Muscle of arm (tissue), 1 donor: ENCODE measurements at regions not wholly inside any gene's neighbourhood (a gene's known extent, or its start where the extent isn't known, plus 50 kb on each side); places are given as distances from the start of the nearest gene placed in this dataset.

ENCODE experiments used
- DNase-seq: peaks from one replicate; pipeline ENCODE4 v3.0.0-alpha.2; 2013

DNA sequence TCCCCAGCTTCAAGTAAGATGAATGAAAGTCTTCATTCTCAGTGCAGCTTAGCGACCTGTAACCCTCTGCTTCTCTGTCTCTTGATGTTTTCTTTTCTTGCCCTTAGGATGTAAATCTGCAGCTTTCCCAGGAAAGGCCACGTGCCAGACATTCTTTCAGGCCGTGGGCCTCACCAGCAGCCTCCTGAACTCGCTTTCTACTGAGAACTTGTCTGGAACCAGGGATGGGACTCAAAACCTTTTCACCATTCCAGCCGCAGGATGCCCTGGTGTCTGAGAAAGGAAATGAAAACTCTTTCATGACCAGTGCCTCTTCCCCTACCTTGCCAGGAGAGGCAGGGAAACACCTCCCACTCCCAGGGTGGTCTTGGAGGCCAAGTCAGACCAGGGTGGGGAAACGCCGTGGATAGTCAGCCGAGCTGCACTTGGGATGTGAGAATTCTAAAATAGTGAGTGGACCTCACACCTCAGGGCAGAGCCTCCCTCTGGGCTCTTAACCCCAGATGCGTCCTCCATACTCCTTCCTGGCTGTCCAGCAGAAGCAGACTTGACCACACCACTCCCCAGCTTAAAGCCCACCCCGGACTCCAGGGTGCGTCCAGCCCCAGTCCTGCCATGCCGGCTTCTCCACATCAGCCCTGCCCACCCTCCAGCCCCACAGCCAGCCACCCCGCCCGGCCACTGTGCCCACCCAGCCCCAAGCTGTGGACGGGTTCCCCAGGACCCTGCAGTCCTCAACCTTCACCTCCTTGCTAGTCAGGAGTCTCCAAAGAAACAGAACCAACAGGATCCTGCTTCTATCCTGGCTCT lies 115.5 kb downstream of the TWIST2 start:
- no peak for DNase-seq

DNA sequence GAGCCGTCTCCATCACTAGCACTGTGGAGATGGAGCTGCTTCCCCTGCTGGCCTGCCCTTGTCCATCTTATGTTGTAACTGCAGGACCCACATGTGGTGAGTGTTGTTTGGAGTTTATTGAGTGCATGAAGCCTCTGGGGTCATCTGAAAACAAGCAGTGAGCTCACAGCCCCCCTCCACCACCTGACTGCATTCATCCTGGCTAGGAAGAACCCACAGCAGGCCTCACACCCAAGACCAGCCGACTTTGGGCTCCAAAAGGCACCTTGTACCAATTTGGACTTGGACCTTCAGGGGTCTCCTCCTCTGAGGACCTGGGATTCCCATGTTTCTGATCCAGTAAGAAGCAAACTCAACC lies 116.1 kb downstream of the TWIST2 start:
- no peak for DNase-seq

DNA sequence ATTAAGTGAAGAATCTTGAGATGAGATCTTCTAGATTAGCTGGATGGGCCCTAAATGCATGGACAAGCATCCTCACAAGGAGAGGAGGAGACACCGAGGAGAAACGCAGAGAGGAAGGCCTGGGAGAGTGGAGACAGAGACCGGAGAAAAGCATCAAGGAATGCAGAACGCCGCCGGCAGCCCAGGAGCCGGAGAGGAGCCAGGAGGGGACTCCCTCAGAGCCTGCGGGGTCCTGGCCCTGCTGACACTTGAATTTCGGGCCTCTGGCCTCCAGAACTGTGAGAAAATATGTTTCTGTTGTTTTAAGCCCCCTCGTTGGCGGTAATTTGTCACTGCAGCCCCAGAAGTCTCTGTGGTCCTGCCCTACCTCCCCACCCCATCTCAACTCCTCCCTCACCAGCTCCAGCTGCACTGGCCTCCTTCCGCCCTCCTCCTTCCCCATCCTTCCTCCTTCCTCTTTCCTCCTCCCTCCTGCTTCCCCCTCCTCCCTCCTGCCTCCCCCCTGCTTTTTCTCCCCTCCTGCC lies 116.7 kb downstream of the TWIST2 start:
- no peak for DNase-seq

DNA sequence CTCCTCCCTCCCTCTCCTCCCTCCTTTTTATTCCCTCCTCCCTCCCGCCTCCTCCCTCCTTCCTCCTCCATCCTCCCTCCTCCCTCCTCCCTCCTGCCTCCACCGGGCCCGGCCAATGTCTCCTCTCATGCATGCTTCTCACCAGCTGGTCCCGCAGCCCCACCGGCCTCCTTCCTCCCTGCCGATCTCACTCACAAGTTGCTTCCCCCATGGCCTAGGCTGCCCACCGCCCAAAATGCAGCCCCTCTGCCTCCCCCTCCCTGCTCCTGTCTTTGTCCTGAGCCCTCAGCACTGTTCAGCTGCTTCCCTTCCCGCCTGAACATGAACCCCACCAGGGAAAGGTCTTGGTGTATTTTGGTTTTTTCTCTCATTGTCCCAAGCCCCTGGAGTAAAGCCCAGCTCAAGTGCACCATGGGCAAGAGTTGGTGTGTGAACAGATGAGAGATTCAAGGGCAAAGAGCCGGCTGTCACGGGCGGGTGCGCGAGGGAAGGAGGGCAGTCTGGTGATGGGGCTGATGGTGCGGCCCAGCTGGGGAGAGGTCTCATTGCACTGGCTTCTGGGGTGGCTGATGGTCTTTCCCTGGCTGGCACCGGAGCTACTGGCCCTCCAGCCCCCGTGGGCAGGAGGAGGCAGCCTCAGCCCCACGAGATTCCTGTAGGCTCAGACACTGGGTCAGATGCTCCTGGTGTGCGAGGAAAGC lies 117.6 kb downstream of the TWIST2 start:
- no peak for DNase-seq

DNA sequence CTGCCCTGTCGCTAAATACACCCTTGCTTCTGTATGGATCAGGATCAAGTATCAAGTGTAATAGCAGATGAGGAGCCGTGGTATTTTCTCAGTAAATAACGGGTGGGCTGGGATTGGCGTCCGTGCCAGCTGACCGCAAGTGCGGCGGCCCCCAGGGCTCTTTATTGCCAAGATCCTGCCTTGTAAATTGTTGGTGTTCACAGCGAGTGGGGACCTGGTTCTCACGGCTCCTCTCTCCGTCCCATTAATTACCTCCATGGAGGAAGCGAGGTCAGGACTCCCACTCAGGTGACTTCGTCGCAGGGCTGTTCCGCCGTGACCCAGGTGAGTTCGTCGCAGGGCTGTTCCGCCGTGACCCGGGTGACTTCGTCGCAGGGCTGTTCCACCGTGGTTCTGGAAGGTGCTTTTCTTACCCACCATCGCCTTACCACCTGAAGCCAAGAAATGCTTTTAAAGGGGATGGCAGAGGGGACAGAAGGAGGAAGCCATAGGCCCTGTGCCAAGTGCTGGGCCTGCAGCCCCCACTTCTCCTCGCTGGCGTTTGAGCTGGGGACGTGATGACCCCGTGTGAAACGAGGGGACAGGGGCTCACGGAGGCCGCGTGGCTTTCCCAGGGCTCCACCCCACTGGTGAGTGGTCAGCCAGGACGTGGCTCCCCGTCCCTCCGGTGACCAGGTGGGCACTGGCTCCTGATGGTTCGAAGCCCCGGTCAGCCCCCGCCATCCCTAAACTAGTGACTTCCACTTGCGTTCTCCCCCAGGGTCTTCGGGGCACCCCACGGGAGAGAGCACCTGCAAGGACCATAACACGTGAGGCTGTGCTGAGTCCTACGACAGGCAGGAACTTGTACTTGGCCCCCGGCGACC lies 118.4 kb downstream of the TWIST2 start:
- no peak for DNase-seq

DNA sequence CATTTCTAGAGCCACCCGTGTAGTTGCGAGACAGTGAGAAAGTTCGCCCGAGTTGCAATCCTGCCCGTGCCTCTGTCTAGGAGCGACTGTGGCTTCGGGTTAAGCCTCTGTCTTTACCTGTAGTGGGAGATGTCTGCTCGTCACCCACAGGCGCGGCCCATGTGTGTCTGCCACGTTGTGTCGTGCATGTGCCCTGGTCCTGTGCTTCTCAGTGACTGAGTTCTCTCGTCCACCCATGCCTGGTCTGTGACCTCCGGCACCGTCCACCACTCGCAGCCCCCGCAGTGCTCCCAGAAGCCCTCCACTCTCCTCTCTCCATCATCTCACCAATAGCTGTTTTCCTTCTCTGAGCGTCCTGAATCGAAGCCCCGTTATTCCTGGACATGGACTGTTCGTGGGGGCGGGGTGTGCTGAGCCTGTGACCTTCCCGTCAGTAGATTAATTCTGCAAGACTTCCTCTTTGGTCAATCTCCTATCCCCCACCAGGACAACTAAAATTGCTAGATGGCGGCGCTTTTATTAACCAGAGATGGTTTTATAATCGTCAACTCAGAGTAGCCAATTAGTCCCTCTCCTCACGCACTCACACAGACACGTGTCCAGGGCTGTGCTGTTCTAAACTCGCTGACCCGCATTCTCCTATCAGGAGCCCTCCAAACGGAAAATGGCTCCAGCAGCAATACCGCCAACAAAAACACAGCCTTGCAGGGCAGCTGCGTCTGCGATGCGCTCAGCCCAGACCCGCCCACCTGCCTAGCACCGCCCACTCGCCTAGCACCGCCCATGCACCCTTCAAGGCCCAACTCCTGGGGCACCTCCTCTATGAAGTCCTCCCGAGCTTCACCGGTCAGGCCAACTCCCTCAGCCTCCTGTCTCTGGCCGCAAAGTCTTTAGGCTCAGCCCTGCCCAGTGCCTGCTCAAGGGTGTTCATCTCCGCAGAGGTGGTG lies 119.4 kb downstream of the TWIST2 start:
- no peak for DNase-seq

DNA sequence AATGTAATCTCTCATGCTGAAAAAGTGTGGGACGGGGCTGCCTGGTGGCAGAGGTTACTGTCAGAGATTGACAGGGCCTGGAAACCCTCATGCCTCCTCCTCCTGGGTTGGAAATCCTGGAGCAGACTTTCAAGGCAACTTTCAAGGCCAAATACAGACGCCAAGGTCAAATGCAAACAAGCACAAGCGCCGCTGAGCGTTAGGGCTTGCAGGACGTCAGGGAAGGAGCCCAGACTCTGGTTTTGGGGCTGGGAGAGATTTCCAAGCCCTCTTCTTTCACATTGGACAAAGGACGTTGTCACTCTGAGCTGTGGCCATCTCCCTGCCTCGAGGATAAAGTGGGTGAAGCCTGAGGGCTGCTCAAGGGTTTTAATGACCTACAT lies 120.1 kb downstream of the TWIST2 start:
- DNase-seq = no peak

DNA sequence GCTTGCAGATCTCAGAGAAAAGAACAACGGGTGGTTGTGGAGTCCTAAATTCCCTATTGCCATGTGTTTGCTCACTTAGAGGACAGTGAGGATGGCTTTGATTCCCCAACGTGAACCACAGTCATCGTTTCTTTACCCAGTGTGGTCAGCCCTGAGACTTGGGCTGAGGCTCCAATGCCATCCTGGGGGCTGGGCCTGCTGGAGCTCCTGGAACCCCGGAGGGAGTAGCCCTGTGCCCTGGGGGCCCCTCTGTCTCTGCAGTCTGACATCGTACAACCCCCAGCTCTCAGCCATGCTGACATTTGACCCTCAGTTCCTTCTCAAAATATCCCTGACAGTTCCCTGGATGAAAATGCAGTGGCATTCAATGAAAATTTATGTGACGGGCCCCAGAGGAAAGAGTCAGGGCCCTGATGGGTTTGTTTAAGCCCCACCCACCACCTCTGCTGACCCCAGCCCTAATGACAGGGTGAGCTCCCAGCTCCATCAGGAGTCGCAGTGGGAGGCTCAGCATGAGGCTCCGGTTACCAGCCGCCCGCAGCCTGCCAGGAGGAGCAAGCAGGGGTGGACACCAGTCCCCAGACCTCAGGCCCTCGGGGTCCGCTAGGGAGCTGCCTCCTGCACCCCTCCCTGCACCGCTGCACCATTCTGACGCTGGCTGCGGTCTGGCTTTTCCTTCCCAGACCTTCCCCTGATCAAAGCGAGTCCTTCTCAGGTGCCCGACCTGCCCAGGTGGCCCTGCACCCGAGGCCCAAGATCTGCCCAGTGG lies 120.9 kb downstream of the TWIST2 start:
- no peak for DNase-seq

DNA sequence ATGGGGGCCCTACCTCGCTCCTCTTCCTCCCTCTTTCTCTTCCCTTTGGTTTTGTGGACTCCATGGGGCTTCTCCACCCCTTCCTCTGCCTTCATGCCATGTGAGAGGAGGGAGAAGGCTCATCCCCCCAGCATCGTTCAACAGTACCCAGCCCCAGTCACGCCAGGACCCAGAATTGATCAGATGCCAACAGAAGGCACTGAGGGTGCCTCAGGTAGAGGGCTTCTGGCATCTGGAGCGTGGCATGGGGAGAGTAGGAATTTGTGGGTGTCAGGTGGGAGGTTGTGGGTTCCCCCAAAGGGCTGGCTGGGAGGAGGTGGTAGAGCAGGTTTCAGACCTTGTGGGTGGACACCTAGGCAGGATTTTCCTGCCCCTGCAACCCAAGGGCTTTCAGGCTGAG lies 122.0 kb downstream of the TWIST2 start:
- DNase-seq = no peak

DNA sequence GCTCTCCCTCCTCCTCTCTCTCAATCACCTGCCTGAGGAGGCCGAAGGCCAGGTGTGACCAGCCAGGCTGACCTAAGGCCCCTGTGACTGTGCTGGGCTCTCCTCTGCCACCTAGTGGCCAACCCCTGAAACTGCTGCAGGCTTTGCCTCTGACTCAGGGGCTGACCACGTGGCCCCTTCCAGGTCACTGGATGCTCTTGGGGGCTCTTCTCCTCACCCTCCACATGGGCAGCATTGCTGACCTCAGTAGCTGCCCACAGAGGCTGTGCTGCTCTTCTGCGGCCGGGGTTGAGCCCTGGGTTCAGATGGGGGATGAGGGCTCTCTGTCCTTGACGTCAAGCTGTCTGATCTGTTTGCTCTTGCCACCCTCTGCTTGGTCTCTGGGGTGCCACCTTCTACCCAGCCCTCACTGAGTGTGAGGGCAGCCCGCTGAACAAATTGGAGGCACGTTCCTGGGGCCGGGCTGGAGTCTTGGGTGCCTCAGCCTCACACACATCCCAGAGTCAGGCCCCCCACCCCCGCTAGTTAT lies 122.7 kb downstream of the TWIST2 start:
- DNase-seq = peak; percentile 60

DNA sequence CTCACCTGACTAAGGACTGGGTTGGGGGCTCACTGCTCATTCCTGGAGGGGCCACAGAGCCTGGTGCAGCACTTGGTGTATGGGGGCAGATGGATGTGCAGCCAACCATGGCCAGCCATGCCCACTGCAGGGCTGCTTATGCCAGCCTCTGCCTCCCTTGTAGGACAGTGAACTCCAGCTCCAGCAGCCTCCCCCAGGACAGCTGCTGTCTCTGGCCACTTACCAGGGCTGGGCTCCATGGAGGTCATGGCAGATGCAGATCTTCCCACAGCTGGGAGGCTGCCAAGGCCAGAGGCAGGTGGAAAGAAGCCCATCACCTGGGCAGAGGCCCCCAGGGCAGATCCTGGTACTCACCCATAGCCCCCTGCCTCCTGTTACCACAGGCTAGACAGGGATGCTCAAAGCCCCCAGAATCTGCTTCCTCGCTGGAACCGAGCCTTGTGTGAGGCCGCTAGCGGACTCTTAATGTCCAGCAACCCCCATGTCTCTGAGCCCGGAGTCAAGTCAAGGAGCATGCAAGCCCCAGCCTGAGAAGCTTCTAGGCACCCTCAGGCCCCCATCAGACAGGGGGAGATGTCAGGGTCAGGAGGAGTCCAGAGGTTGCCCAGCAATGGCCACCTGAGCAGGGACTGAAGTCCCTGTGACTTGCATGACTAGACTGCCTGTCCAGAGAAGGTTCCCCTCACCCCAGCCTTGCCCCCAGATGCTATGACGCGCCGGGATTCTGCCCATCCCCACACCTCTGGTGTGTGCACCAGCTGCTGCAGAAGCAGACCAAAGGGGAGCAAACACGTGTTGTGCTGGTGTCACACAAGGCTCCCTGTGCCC lies 123.6 kb downstream of the TWIST2 start:
- no peak for DNase-seq

DNA sequence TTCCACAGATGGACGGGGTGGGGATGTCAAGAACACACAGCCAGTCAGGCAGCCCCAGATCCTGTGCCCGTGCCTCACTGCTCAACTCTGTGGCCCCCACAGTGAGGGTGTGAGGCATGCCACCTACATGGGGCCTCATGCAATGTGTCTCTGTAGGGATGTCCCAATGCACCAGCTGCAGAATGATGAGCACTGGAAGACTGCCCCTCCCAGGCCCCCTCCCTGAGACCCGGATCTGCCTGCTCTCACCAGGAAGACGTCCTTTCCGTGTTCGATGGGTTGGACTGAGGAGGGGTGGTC lies 124.2 kb downstream of the TWIST2 start:
- DNase-seq = no peak

DNA sequence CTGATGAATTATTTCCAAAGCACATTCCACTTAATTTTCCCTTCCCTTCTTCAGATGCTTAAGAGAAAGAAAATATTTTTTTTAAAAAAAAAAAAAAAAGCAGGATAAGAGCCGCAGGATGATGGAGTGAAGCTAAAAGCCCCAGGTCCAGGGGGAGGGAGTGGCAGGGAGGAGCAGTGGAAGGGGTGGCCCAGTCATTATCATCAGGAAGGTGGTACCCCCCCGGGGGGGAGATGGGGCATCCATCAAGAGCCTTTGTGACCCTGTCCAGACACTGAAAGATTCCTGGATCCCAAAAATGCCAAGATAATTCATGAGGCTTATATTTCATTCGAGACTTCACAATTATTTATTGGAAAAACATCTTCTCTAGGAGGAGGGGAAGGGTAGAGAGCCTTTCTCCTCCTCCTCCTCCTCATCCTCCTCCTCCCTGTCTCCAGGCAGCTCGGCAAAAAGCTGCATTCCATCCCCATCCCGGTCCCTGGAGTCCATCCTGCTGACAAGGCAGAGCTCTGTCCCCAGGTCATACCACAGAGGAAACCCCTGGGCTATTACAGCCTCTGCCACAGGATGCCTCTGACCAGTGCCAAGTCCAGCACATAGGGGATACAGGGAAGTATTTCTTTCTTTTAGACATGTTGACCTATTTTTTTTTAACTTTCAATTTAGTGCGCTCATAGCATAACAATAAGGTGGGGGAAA lies 125.3 kb downstream of the TWIST2 start:
- DNase-seq = no peak

DNA sequence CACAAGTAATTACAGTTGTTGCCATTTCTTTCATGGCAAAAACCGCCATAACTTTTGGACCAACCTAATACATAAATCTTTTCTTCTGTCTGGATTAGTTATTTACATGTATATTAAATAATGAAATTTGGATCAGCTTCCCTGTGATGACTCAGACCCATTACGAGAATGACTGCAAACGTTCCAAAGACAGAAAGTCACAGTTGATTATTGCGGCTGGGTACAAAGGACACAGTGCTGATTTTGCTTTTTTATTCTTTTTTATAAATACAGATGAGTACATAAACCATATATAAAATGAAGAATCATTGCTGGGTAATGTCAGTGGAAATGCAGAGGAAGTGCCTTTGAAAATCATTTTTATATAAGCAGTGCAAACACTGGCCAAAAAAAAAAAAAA lies 126.2 kb downstream of the TWIST2 start:
- DNase-seq = no peak

DNA sequence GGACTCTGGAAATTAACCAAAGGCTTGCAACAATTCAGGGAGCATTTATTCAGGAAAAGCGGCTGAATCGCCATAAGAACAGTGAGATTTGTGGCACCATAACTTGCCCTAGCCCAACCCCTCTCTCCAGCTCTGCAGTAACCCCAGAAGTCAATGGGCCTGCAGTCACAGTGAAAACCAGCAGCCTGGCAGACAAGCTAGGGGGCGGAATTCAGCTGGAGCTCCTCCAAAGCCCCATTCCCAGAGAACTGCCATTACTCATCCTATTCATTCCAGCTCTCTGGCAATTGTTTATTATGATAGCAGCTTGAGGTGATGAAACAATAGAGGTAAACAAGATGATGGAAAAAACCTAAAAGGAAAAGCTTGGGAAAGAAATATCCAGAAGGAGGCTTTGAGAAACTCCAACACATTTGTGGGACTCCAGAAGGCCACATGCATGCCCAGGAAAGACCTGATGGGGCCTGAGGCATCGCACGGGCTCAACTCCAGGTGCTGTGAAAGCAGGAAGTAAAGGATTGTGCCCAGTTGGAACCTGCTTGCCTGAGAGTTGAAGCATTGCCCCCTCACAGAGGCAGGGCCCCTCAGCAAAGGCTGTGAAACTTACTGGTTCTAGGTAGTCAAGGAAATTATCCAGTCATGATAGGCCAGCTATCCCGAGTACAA lies 126.7 kb downstream of the TWIST2 start:
- DNase-seq = no peak

DNA sequence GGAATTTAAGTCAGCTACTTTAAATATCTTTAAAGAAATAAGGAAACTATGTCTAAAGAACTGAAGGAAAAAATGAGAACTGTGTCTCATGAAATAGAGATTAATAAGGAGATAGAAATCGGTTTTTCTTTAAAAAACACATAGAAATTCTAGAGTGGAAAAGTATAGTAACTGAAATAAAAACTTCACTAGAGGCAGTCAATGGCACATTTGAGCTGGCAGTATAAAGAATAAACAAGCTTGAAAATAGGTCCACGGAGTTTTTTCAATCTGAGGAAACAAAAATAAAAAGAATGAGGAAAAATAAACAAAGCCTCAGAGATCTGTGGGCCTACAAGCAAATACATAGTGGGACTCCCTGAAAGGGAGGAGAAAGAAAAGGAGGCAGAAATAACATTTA lies 127.5 kb downstream of the TWIST2 start:
- DNase-seq = no peak

DNA sequence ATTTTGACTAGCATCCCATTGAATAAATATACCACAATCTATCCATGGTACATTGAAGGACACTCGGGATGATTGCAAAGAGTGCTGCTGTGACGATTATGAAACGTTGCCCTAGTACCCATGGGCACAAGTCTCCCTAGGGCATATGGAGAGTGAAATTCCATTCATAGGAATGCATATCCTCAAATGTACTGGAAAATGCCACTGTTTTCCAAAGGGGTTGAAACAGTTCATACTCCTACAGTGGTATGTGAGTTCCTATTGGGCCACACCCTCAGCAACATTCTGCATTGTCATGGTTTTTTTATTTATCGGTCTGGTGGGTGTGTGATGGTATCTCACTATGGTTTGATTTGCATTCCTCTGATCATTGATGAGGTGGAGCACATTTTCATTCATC lies 130.6 kb downstream of the TWIST2 start:
- no peak for DNase-seq

DNA sequence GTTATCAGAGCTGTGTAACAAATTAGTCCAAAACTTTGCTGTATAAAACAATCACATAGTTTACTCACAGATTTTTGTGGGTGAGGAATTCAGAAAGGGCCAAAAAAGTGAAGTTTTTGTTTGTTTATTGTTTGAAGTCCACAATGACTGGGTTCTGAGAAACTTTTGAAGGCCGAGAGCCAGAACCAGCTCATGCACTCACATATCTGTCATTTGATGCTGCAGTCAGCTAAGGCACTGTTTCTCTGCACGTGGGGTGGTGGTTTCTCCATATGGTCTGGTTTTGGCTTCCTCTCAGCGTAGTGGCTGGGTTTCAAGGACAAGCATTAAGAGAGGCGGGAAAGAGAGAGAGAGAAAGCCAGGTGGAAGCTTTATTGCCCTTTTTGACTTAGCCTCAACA lies 131.8 kb downstream of the TWIST2 start:
- no peak for DNase-seq
